H9 (cell line): ENCODE measurements at regions not wholly inside any gene's neighbourhood (a gene's known extent, or its start where the extent isn't known, plus 50 kb on each side); places are given as distances from the start of the nearest gene placed in this dataset.
"Not testable (repeated sequence)": the region's sequence is repeated elsewhere in the genome, so short reads cannot be mapped to it uniquely, and the experiment has no call there.

Experiments used
- DNase-seq: peaks from one replicate; pipeline ENCODE4 v3.0.0-alpha.2; 2017
- H2AFZ ChIP-seq: one replicate; pipeline ENCODE4 v1.6.1; 2013; ENCODE audit warnings: mild to moderate bottlenecking, low read length, control low read depth, moderate library complexity
- H2AK5ac ChIP-seq: 2 replicates; pipeline ENCODE4 v1.6.1; 2013; ENCODE audit warnings: low read length, control low read depth, mixed read lengths; ENCODE audit not compliant: insufficient read length
- H2BK120ac ChIP-seq: one replicate; pipeline ENCODE4 v1.6.1; 2013; ENCODE audit warnings: low read depth, mild to moderate bottlenecking, low read length, control low read depth, inconsistent platforms; ENCODE audit not compliant: poor library complexity, severe bottlenecking
- H2BK12ac ChIP-seq: 2 replicates; pipeline ENCODE4 v1.6.1; 2013; ENCODE audit warnings: low read length, control low read depth, mixed read lengths, low read depth; ENCODE audit not compliant: insufficient read length
- H2BK15ac ChIP-seq: 2 replicates; pipeline ENCODE4 v1.6.1; 2013; ENCODE audit warnings: low read depth, low read length, control low read depth
- H2BK20ac ChIP-seq: one replicate; pipeline ENCODE4 v1.6.1; 2013; ENCODE audit warnings: low read depth, mild to moderate bottlenecking, low read length, control low read depth, inconsistent platforms; ENCODE audit not compliant: poor library complexity, severe bottlenecking
- H2BK5ac ChIP-seq: 2 replicates; pipeline ENCODE4 v1.6.1; 2013; ENCODE audit warnings: low read length, control low read depth, mixed read lengths; ENCODE audit not compliant: insufficient read length
- H3K14ac ChIP-seq: 2 replicates; pipeline ENCODE4 v1.6.1; 2013; ENCODE audit warnings: low read length, control low read depth; ENCODE audit not compliant: insufficient read depth
- H3K18ac ChIP-seq: 2 replicates; pipeline ENCODE4 v1.6.1; 2013; ENCODE audit warnings: low read depth, mild to moderate bottlenecking, mixed read lengths, low read length, control low read depth; ENCODE audit not compliant: insufficient read length
- H3K23ac ChIP-seq: 2 replicates; pipeline ENCODE4 v1.6.1; 2013; ENCODE audit warnings: low read length, control low read depth, mixed read lengths, low read depth; ENCODE audit not compliant: insufficient read length
- H3K23me2 ChIP-seq: 2 replicates; pipeline ENCODE4 v1.6.1; 2013; ENCODE audit warnings: low read depth, mild to moderate bottlenecking, mixed read lengths, low read length, control low read depth; ENCODE audit not compliant: insufficient read length, poor library complexity, severe bottlenecking
- H3K27ac ChIP-seq: 2 replicates; pipeline ENCODE4 v1.5.1; 2013; ENCODE audit warnings: low read length, control low read depth, mixed read lengths, low read depth; ENCODE audit not compliant: insufficient read length
- H3K27me3 ChIP-seq: 2 replicates; pipeline ENCODE4 v1.6.1; 2013; ENCODE audit warnings: low read length, control low read depth, inconsistent platforms; ENCODE audit not compliant: insufficient read depth
- H3K4ac ChIP-seq: 2 replicates; pipeline ENCODE4 v1.6.1; 2013; ENCODE audit warnings: low read depth, mild to moderate bottlenecking, control low read depth, inconsistent platforms, low read length, moderate library complexity
- H3K4me1 ChIP-seq: 2 replicates; pipeline ENCODE4 v1.6.1; 2013; ENCODE audit warnings: low read length, control low read depth, inconsistent platforms; ENCODE audit not compliant: insufficient read depth
- H3K4me2 ChIP-seq: 2 replicates; pipeline ENCODE4 v1.6.1; 2013; ENCODE audit warnings: low read length, control low read depth, mixed read lengths; ENCODE audit not compliant: insufficient read length, insufficient read depth
- H3K56ac ChIP-seq: 2 replicates; pipeline ENCODE4 v1.6.1; 2013; ENCODE audit warnings: low read depth, mild to moderate bottlenecking, mixed read lengths, low read length, control low read depth; ENCODE audit not compliant: insufficient read length
- H3K79me1 ChIP-seq: 2 replicates; pipeline ENCODE4 v1.6.1; 2013; ENCODE audit warnings: low read depth, mild to moderate bottlenecking, moderate library complexity, low read length, control low read depth, inconsistent platforms; ENCODE audit not compliant: insufficient read depth, poor library complexity, severe bottlenecking
- H3K79me2 ChIP-seq: 2 replicates; pipeline ENCODE4 v1.6.1; 2013; ENCODE audit warnings: low read length, control low read depth, inconsistent platforms; ENCODE audit not compliant: insufficient read depth
- H3K9ac ChIP-seq: 2 replicates; pipeline ENCODE4 v1.6.1; 2013; ENCODE audit warnings: low read length, control low read depth, mixed read lengths; ENCODE audit not compliant: insufficient read length; ENCODE audit errors: extremely low read depth
- H3K9me3 ChIP-seq: one replicate; pipeline ENCODE4 v1.6.1; 2013; ENCODE audit warnings: low read depth, low read length, inconsistent platforms; ENCODE audit not compliant: control insufficient read depth
- H3T11ph ChIP-seq: one replicate; pipeline ENCODE4 v1.6.1; 2013; ENCODE audit warnings: mild to moderate bottlenecking, low read length, control low read depth, inconsistent platforms
- H4K20me1 ChIP-seq: one replicate; pipeline ENCODE4 v1.6.1; 2013; ENCODE audit not compliant: control insufficient read depth, insufficient read length, insufficient read depth
- H4K5ac ChIP-seq: 2 replicates; pipeline ENCODE4 v1.6.1; 2013; ENCODE audit warnings: low read depth, mild to moderate bottlenecking, mixed read lengths, low read length, control low read depth; ENCODE audit not compliant: insufficient read length
- H4K8ac ChIP-seq: replicated peaks from 2 replicates; pipeline ENCODE4 v1.6.1; 2013; ENCODE audit warnings: low read length, control low read depth, mixed read lengths, low read depth; ENCODE audit not compliant: insufficient read length
- H4K91ac ChIP-seq: 2 replicates; pipeline ENCODE4 v1.6.1; 2013; ENCODE audit warnings: low read depth, mild to moderate bottlenecking, moderate library complexity, mixed read lengths, low read length, control low read depth; ENCODE audit not compliant: insufficient read length
- H3K27ac Mint-ChIP-seq, 3 experiments: 2 replicates in 2 of 3; 3 replicates in 1 of 3; pipeline ENCODE4 v1.8.0; 2020 to 2021; ENCODE audit warnings: mixed read lengths in 3 of 3, mild to moderate bottlenecking in 1 of 3, moderate library complexity in 1 of 3
- H3K27me3 Mint-ChIP-seq: 2 replicates; pipeline ENCODE4 v1.8.0; 2021; ENCODE audit warnings: low read depth, mild to moderate bottlenecking, moderate library complexity, mixed read lengths
- H3K36me3 Mint-ChIP-seq, 3 experiments: 2 replicates in 2 of 3; 3 replicates in 1 of 3; pipeline ENCODE4 v1.8.0; 2020 to 2021; ENCODE audit warnings: low read depth in 3 of 3, mixed read lengths in 3 of 3; ENCODE audit not compliant: insufficient read depth in 1 of 3
- H3K4me1 Mint-ChIP-seq, 2 experiments: 2 replicates each; pipeline ENCODE4 v1.8.0; 2020; ENCODE audit warnings: mixed read lengths in 2 of 2
- H3K4me3 Mint-ChIP-seq, 2 experiments: 2 replicates in 1 of 2; 3 replicates in 1 of 2; pipeline ENCODE4 v1.8.0; 2020 to 2021; ENCODE audit warnings: mild to moderate bottlenecking in 2 of 2, mixed read lengths in 2 of 2, moderate library complexity in 1 of 2
- H3K9me3 Mint-ChIP-seq, 2 experiments: 2 replicates in 1 of 2; 3 replicates in 1 of 2; pipeline ENCODE4 v1.8.0; 2020; ENCODE audit warnings: mild to moderate bottlenecking in 2 of 2, mixed read lengths in 2 of 2, moderate library complexity in 1 of 2
- WGBS: extraction: QIAGEN DNeasy Blood & Tissue Kit; methylation state at CpG from one replicate; pipeline ENCODE4 v1.1.7; 2013; ENCODE audit warnings: missing lambda C conversion rate, low lambda C conversion rate, mixed read lengths; ENCODE audit not compliant: insufficient read length; ENCODE audit errors: extremely low coverage; 5-methylcytosine and 5-hydroxymethylcytosine counted together
- TF ChIP-seq, protein P1 (sequence below): fragments of 200-600 bp; sonication (generic); conservative IDR thresholded peaks from 3 replicates; pipeline ENCODE4 v1.8.0; 2021; ENCODE audit warnings: antibody characterized with exemption, mild to moderate bottlenecking

- H2AK5ac ChIP-seq = no peak overlapping the region
- H3K18ac ChIP-seq = no peak overlapping the region
- no peaks in the 10 kb centered on the region for H3K9me3 ChIP-seq
- H2BK15ac ChIP-seq = no peak overlapping the region
- no peak overlapping the region for H3K56ac ChIP-seq
- H3K27me3 Mint-ChIP-seq = no peaks in the 10 kb centered on the region
- no peak overlapping the region for H3K4me2 ChIP-seq
- H3K9me3 Mint-ChIP-seq = peaks cover 17 to 18% of the 10 kb centered on the region in 2 experiments
- H3K14ac ChIP-seq = no peak overlapping the region
- no peak overlapping the region for H4K91ac ChIP-seq
- H2AFZ ChIP-seq = no peak overlapping the region
- WGBS = no CpG with 5 or more reads among the region's 3 CpGs
- H3K4me1 ChIP-seq = no peaks in the 10 kb centered on the region; the same call in 1 of the 2 replicates
- H3K9ac ChIP-seq = no peak overlapping the region
- no peak overlapping the region for H3K4ac ChIP-seq
- TF ChIP-seq, protein P1, sequence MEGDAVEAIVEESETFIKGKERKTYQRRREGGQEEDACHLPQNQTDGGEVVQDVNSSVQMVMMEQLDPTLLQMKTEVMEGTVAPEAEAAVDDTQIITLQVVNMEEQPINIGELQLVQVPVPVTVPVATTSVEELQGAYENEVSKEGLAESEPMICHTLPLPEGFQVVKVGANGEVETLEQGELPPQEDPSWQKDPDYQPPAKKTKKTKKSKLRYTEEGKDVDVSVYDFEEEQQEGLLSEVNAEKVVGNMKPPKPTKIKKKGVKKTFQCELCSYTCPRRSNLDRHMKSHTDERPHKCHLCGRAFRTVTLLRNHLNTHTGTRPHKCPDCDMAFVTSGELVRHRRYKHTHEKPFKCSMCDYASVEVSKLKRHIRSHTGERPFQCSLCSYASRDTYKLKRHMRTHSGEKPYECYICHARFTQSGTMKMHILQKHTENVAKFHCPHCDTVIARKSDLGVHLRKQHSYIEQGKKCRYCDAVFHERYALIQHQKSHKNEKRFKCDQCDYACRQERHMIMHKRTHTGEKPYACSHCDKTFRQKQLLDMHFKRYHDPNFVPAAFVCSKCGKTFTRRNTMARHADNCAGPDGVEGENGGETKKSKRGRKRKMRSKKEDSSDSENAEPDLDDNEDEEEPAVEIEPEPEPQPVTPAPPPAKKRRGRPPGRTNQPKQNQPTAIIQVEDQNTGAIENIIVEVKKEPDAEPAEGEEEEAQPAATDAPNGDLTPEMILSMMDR = no peak
- no peaks in the 10 kb centered on the region for H4K20me1 ChIP-seq
- no peak overlapping the region for H3K23ac ChIP-seq
- H3K4me3 Mint-ChIP-seq = peak overlapping the region; percentile 12 to 47; a peak in 2 of 5 replicates
- no peak overlapping the region for H3T11ph ChIP-seq
- H3K79me1 ChIP-seq = no peaks in the 10 kb centered on the region
- peak overlapping the region; percentile 60 for H2BK20ac ChIP-seq
- H3K27ac Mint-ChIP-seq = peak overlapping the region; percentile 97 to 99 (median 99)
- H3K4me1 Mint-ChIP-seq = peaks cover 39 to 43% of the 10 kb centered on the region in 2 experiments
- no peaks in the 10 kb centered on the region for H3K27me3 ChIP-seq
- DNase-seq = no peak
- no peak overlapping the region for H2BK120ac ChIP-seq
- peak overlapping the region; percentile 84 for H3K27ac ChIP-seq
- no peak overlapping the region for H4K5ac ChIP-seq
- no peak overlapping the region for H2BK12ac ChIP-seq
- no peak overlapping the region for H4K8ac ChIP-seq
- H3K36me3 Mint-ChIP-seq = peaks cover 18 to 28% (median 21%) of the 10 kb centered on the region in 3 experiments
- no peaks in the 10 kb centered on the region for H3K23me2 ChIP-seq
- no peaks in the 10 kb centered on the region for H3K79me2 ChIP-seq
- no peak overlapping the region for H2BK5ac ChIP-seq
Measured at GRCh38 chr4:64738240-64738639, 329.0 kb upstream of the TECRL start.

- H2BK12ac ChIP-seq, H3K18ac ChIP-seq, H3K79me1 ChIP-seq, H4K8ac ChIP-seq, H4K20me1 ChIP-seq, H2BK15ac ChIP-seq, H2AFZ ChIP-seq, H3K9ac ChIP-seq, H2BK120ac ChIP-seq, H2BK20ac ChIP-seq, H3K4me1 ChIP-seq, H3K4me2 ChIP-seq, H3T11ph ChIP-seq, H3K27me3 ChIP-seq, H4K91ac ChIP-seq, H3K56ac ChIP-seq, H2BK5ac ChIP-seq, H3K4ac ChIP-seq, H3K23me2 ChIP-seq, H3K14ac ChIP-seq, H2AK5ac ChIP-seq, H3K79me2 ChIP-seq, H3K9me3 ChIP-seq, H3K23ac ChIP-seq, H3K27me3 Mint-ChIP-seq, H4K5ac ChIP-seq: not testable (repeated sequence)
- no CpG with 5 or more reads among the region's 2 CpGs for WGBS
- Mint-ChIP-seq H3K4me1 (peaks cover 39 to 43% of the 10 kb centered on the region in 2 experiments), H3K9me3 (peaks cover 20 to 21% of the 10 kb centered on the region in 2 experiments), H3K27ac (peak overlapping the region; percentile 97 to 99 (median 99)), H3K4me3 (peak overlapping the region; percentile 12 to 47; a peak in 3 of 5 replicates), H3K36me3 (peaks cover 19 to 31% (median 23%) of the 10 kb centered on the region in 3 experiments)
- H3K27ac ChIP-seq = peak overlapping the region; percentile 84
- DNase-seq = peak; percentile 70
Measured at GRCh38 chr4:64737854-64738138, 328.5 kb upstream of the TECRL start.
